Natural killer cell (primary cell): ENCODE measurements at regions not wholly inside any gene's neighbourhood (a gene's known extent, or its start where the extent isn't known, plus 50 kb on each side); places are given as distances from the start of the nearest gene placed in this dataset.
"Not testable (repeated sequence)": the region's sequence is repeated elsewhere in the genome, so short reads cannot be mapped to it uniquely, and the experiment has no call there.

ENCODE experiments used
- ATAC-seq, 3 donors: fragments of 150-1000 bp in 2 of 3; fragments of 200-7000 bp in 1 of 3; cut with Tn5 transposase; 1 replicate in 1 of 3; 2 replicates in 2 of 3; pipeline ENCODE4 v1.10.0; 2021; ENCODE audit warnings: mild to moderate bottlenecking in 2 of 3, moderate library complexity in 2 of 3
- DNase-seq, 2 donors: peaks; one replicate each; pipeline versions ENCODE4 v3.0.0 to v3.0.0-alpha.2; 2013 to 2021; ENCODE audit warnings: mixed read lengths in 1 of 2
- H3K27ac ChIP-seq: one replicate; pipeline ENCODE4 v1.5.1; 2013; ENCODE audit warnings: mild to moderate bottlenecking, low read length
- H3K27me3 ChIP-seq: one replicate; pipeline ENCODE4 v1.6.1; 2013; ENCODE audit warnings: low read length; ENCODE audit not compliant: control insufficient read depth, insufficient read depth
- H3K36me3 ChIP-seq: one replicate; pipeline ENCODE4 v1.6.1; 2013; ENCODE audit warnings: low read length; ENCODE audit not compliant: control insufficient read depth, insufficient read depth
- H3K4me1 ChIP-seq: one replicate; pipeline ENCODE4 v1.6.1; 2013; ENCODE audit warnings: low read length; ENCODE audit not compliant: control insufficient read depth, insufficient read depth
- H3K4me3 ChIP-seq: one replicate; pipeline ENCODE4 v1.5.1; 2013; ENCODE audit warnings: low read length
- H3K9me3 ChIP-seq: one replicate; pipeline ENCODE4 v1.6.1; 2013; ENCODE audit warnings: low read length; ENCODE audit not compliant: control insufficient read depth, insufficient read depth
- H3K27ac Mint-ChIP-seq, 2 donors: one replicate each; pipeline ENCODE4 v1.8.0; 2022; ENCODE audit warnings: mild to moderate bottlenecking in 2 of 2, mixed read lengths in 2 of 2, moderate library complexity in 1 of 2
- H3K27me3 Mint-ChIP-seq, 2 donors: one replicate each; pipeline ENCODE4 v1.8.0; 2022; ENCODE audit warnings: low read depth in 2 of 2, mixed read lengths in 2 of 2
- H3K36me3 Mint-ChIP-seq: one replicate; pipeline ENCODE4 v1.8.0; 2022; ENCODE audit warnings: mixed read lengths
- H3K4me1 Mint-ChIP-seq, 2 donors: one replicate each; pipeline ENCODE4 v1.8.0; 2022; ENCODE audit warnings: mixed read lengths in 2 of 2
- H3K4me3 Mint-ChIP-seq: one replicate; pipeline ENCODE4 v1.8.0; 2022; ENCODE audit warnings: mild to moderate bottlenecking, moderate library complexity, mixed read lengths
- H3K9me3 Mint-ChIP-seq, 2 donors: one replicate each; pipeline ENCODE4 v1.8.0; 2022; ENCODE audit warnings: mixed read lengths in 2 of 2
- WGBS: methylation state at CpG from one replicate; pipeline ENCODE4 v1.1.7; 2013; ENCODE audit warnings: missing lambda C conversion rate; ENCODE audit not compliant: insufficient coverage; 5-methylcytosine and 5-hydroxymethylcytosine counted together
- intact Hi-C: fragments of 100-400 bp; cut with micrococcal nuclease; formaldehyde crosslinking; loops from one replicate; pipeline ENCODE4 v1.14.2; 2022
- TF ChIP-seq, protein P1 (sequence below): fragments of 200-600 bp; IDR thresholded peaks from one replicate; pipeline ENCODE4 v1.8.0; 2022; ENCODE audit warnings: antibody characterized with exemption

DNA sequence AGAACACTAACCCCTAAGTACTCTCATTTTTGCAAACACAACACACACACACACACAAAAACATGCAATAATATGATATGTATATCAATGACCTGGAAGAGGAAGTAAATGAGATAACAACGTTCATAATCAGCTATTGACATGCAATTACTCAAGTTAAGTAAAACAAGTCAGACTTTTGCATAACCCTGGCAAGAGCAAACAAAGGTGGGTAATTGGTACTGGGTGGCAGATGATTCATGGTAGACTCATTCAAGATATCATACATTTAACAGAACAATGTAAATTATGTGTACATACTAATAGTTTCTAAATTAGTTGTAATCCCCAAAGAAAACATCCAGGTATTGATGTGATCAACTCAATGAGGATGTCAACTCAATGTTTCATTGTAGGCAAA lies 508.8 kb downstream of the DACH1 start:
- no peak overlapping the region for H3K27ac ChIP-seq
- ATAC-seq (no peak), DNase-seq (no peak)
- intact Hi-C loops, result no loop called here
- H3K4me3 Mint-ChIP-seq, result no peak overlapping the region
- no peaks in the 10 kb centered on the region for H3K27me3 ChIP-seq
- H3K4me3 ChIP-seq, result no peak overlapping the region
- no peaks in the 10 kb centered on the region for H3K4me1 Mint-ChIP-seq
- no peaks in the 10 kb centered on the region for H3K4me1 ChIP-seq
- no peaks in the 10 kb centered on the region for H3K9me3 ChIP-seq
- TF ChIP-seq, protein P1, sequence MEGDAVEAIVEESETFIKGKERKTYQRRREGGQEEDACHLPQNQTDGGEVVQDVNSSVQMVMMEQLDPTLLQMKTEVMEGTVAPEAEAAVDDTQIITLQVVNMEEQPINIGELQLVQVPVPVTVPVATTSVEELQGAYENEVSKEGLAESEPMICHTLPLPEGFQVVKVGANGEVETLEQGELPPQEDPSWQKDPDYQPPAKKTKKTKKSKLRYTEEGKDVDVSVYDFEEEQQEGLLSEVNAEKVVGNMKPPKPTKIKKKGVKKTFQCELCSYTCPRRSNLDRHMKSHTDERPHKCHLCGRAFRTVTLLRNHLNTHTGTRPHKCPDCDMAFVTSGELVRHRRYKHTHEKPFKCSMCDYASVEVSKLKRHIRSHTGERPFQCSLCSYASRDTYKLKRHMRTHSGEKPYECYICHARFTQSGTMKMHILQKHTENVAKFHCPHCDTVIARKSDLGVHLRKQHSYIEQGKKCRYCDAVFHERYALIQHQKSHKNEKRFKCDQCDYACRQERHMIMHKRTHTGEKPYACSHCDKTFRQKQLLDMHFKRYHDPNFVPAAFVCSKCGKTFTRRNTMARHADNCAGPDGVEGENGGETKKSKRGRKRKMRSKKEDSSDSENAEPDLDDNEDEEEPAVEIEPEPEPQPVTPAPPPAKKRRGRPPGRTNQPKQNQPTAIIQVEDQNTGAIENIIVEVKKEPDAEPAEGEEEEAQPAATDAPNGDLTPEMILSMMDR, result no peak
- H3K36me3 ChIP-seq, result no peaks in the 10 kb centered on the region
- WGBS, result 86% methylated on average over 1 of the region's 1 CpG
- H3K27ac Mint-ChIP-seq, result no peak overlapping the region
- peaks cover 10 to 13% of the 10 kb centered on the region in 2 donors for H3K9me3 Mint-ChIP-seq
- H3K27me3 Mint-ChIP-seq, result no peaks in the 10 kb centered on the region
- no peaks in the 10 kb centered on the region for H3K36me3 Mint-ChIP-seq

DNA sequence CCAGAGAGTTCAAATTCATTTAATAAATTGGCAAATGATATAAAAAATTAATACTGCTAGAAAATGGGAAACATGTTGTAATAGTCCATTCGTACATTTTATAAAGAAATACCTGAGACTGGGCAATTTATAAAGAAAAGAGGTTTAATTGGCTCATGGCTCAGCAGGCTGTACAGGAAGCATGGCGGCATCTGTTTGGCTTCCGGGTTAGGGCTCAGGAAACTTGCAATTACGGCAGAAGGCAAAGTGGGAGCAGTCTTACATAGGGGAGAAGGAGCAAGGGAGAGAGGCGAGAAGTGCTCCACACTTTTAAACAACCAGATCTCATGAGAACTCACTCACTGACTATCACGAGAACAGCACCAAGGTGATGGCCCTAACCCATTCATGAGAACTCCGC lies 512.0 kb downstream of the DACH1 start:
- Mint-ChIP-seq H3K4me1 (no peaks in the 10 kb centered on the region), H3K36me3 (no peaks in the 10 kb centered on the region)
- ATAC-seq, result no peak

DNA sequence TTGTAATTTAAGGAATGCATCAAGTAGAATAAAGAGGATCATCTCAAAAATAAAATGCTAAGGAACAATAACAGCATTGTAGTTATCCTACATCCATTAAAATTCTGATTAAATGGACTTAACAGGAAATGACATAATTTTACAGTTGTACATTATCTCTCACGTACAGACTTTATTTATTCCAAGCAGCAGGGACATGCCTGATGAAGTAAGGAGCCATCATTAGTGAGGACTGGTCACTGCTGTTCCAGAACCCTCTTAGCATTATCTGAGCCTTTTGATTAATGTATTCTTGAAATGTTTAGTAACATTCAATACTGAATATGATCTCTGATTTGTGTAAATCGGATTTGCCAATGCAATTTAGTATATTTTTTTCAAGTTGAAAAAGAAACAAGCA lies 516.1 kb downstream of the DACH1 start:
- Mint-ChIP-seq H3K4me1 (no peaks in the 10 kb centered on the region), H3K27ac (no peak overlapping the region), H3K9me3 (peaks cover 4 to 8% of the 10 kb centered on the region in 2 donors), H3K36me3 (no peaks in the 10 kb centered on the region), H3K4me3 (no peak overlapping the region), H3K27me3 (no peaks in the 10 kb centered on the region)
- Histone ChIP-seq H3K36me3 (no peaks in the 10 kb centered on the region), H3K4me3 (no peak overlapping the region), H3K9me3 (no peaks in the 10 kb centered on the region), H3K27ac (no peak overlapping the region), H3K4me1 (no peaks in the 10 kb centered on the region), H3K27me3 (no peaks in the 10 kb centered on the region)
- DNase-seq, result no peak
- TF ChIP-seq, protein P1, result no peak
- intact Hi-C loops, result no loop called here
- WGBS, result 100% methylated on average over 1 of the region's 2 CpGs
- no peak for ATAC-seq

More for the DNA sequence above, 512.0 kb downstream of the DACH1 start:
- H3K27me3 ChIP-seq, result no peaks in the 10 kb centered on the region
- Mint-ChIP-seq H3K27me3 (no peaks in the 10 kb centered on the region), H3K9me3 (peaks cover 10 to 13% of the 10 kb centered on the region in 2 donors), H3K4me3 (no peak overlapping the region), H3K27ac (no peak overlapping the region)
- no peak for DNase-seq
- H3K36me3 ChIP-seq, result no peaks in the 10 kb centered on the region
- no peaks in the 10 kb centered on the region for H3K9me3 ChIP-seq
- no peaks in the 10 kb centered on the region for H3K4me1 ChIP-seq
- 92% methylated on average over 5 of the region's 7 CpGs for WGBS
- intact Hi-C loops, result no loop called here
- H3K27ac ChIP-seq, result no peak overlapping the region
- no peak overlapping the region for H3K4me3 ChIP-seq
- TF ChIP-seq, protein P1, result no peak

DNA sequence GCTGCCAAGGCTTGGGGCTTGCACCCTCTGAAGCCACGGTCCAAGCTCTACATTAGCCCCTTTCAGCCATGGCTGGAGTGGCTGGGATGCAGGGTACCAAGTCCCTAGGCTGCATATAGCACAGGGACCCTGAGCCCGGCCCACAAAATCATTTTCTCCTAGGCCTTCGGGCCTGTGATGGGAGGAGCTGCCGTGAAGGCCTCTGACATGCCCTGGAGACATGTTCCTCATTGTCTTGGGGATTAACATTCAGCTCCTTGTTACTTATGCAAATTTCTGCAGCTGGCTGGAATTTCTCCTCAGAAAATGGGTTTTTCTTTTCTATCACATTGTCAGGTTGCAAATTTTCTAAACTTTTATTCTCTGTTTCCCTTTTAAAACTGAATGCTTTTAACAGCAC lies 521.1 kb downstream of the DACH1 start:
- H3K27ac ChIP-seq, H3K4me1 Mint-ChIP-seq, H3K4me1 ChIP-seq, H3K36me3 Mint-ChIP-seq, H3K27me3 Mint-ChIP-seq, intact Hi-C loops, H3K4me3 ChIP-seq, DNase-seq, H3K4me3 Mint-ChIP-seq, ATAC-seq, H3K27ac Mint-ChIP-seq, H3K27me3 ChIP-seq, H3K9me3 Mint-ChIP-seq, H3K36me3 ChIP-seq, H3K9me3 ChIP-seq: not testable (repeated sequence)
- WGBS, result 86% methylated on average over 4 of the region's 4 CpGs
